Adrenal gland (tissue), 9 donors: ENCODE measurements at regions not wholly inside any gene's neighbourhood (a gene's known extent, or its start where the extent isn't known, plus 50 kb on each side); places are given as distances from the start of the nearest gene placed in this dataset.
A peak's percentile ranks its signal among the peaks of the same experiment; 100 is the strongest.
"Not testable (repeated sequence)": the region's sequence is repeated elsewhere in the genome, so short reads cannot be mapped to it uniquely, and the experiment has no call there.

ENCODE experiments used
- DNase-seq, 7 donors: peaks; one replicate each; pipeline ENCODE4 v3.0.0-alpha.2; 2019 to 2020
- H3K27ac ChIP-seq, 5 donors: fragments of 200-600 bp; sonication (generic) in 4 of 5; 1 replicate in 3 of 5; 2 replicates in 2 of 5; pipeline versions ENCODE4 v1.5.1 to v1.8.0; 2016 to 2020; ENCODE audit warnings: mild to moderate bottlenecking in 1 of 5
- H3K27me3 ChIP-seq: fragments of 200-600 bp; 2 replicates; pipeline ENCODE4 v1.8.0; 2021
- H3K36me3 ChIP-seq, 2 donors: fragments of 200-600 bp; replicated peaks in 1 of 2; 1 replicate in 1 of 2; 2 replicates in 1 of 2; pipeline versions ENCODE4 v1.5.1 to v1.8.0; 2018 to 2022
- H3K4me1 ChIP-seq, 2 donors: fragments of 200-600 bp; replicated peaks in 1 of 2; 1 replicate in 1 of 2; 2 replicates in 1 of 2; pipeline versions ENCODE4 v1.5.1 to v1.8.0; 2018 to 2021
- H3K4me3 ChIP-seq, 4 donors: fragments of 200-600 bp; sonication (generic) in 3 of 4; one replicate each; pipeline ENCODE4 v1.5.1; 2016 to 2018
- H3K9me3 ChIP-seq, 3 donors: fragments of 200-600 bp; sonication (generic) in 1 of 3; replicated peaks in 1 of 3; 1 replicate in 2 of 3; 2 replicates in 1 of 3; pipeline versions ENCODE4 v1.5.1 to v1.8.0; 2016 to 2021
- CTCF ChIP-seq, 6 experiments: fragments of 450-650 bp in 4 of 6; fragments of 200-600 bp in 2 of 6; sonication (generic) in 1 of 6; IDR thresholded peaks; 1 replicate in 5 of 6; 2 replicates in 1 of 6; pipeline versions ENCODE4 v1.5.1 to v1.8.0; 2016 to 2021; ENCODE audit warnings: antibody characterized with exemption in 6 of 6, mild to moderate bottlenecking in 2 of 6, moderate library complexity in 1 of 6
- POLR2A ChIP-seq, 2 donors: fragments of 450-650 bp; IDR thresholded peaks; one replicate each; pipeline ENCODE4 v1.6.1; 2017; ENCODE audit warnings: antibody characterized with exemption in 2 of 2, mild to moderate bottlenecking in 2 of 2, moderate library complexity in 1 of 2
- WGBS, 4 donors: extraction: QIAGEN DNeasy Blood & Tissue Kit in 2 of 4; methylation state at CpG; one replicate each; pipeline versions ENCODE4 v1.1.5 to v1.1.7; 2013 to 2017; 5-methylcytosine and 5-hydroxymethylcytosine counted together
- intact Hi-C, 2 donors: fragments of 100-400 bp; cut with DNase I; formaldehyde crosslinking; loops; one replicate each; pipeline versions ENCODE4 v1.14.1 to v1.15.0; 2022 to 2023
- donor health status: healthy with polysubstance abuse.
- donor health status: Bipolar disorder and iron deficiency.
- donor health status: DM: yes; HTN: yes; CAD: no.
- donor health status: DM: no; HTN: no; CAD: no.
- donor health status: DM: no; HTN: no; CAD: no.

GRCh38 chr21:15967661-15968060 lies 237.9 kb downstream of the USP25 start:
- intact Hi-C loops, result no loop called here
- Histone ChIP-seq H3K36me3 (no peaks in the 10 kb centered on the region), H3K9me3 (no peaks in the 10 kb centered on the region), H3K4me1 (no peaks in the 10 kb centered on the region), H3K27ac (no peak overlapping the region), H3K4me3 (no peak overlapping the region), H3K27me3 (no peaks in the 10 kb centered on the region)
- DNase-seq, result no peak
- WGBS, 4 donors, result 88 to 95% (median 93%) methylated on average over 5 of the region's 5 CpGs
- TF ChIP-seq POLR2A (IDR thresholded peaks at IDR 0.05) (no peak), CTCF (IDR thresholded peaks at IDR 0.05) (no peak)

GRCh38 chr21:15968776-15969310 lies 239.1 kb downstream of the USP25 start:
- Histone ChIP-seq H3K4me3 (no peak overlapping the region), H3K9me3 (no peaks in the 10 kb centered on the region), H3K27ac (no peak overlapping the region), H3K27me3 (no peaks in the 10 kb centered on the region), H3K36me3 (no peaks in the 10 kb centered on the region), H3K4me1 (no peaks in the 10 kb centered on the region)
- intact Hi-C loops, result no loop called here
- WGBS, 4 donors, result 86 to 100% (median 95%) methylated on average over 1 of the region's 1 CpG
- DNase-seq, result no peak
- TF ChIP-seq CTCF (IDR thresholded peaks at IDR 0.05), result no peak
- no peak for TF ChIP-seq POLR2A (IDR thresholded peaks at IDR 0.05)

GRCh38 chr21:15976807-15977206 lies 247.0 kb downstream of the USP25 start:
- TF ChIP-seq CTCF (IDR thresholded peaks at IDR 0.05), result no peak
- no peak for TF ChIP-seq POLR2A (IDR thresholded peaks at IDR 0.05)
- intact Hi-C loops, result no loop called here

GRCh38 chr21:15978215-15978738 lies 248.5 kb downstream of the USP25 start:
- Histone ChIP-seq H3K36me3 (no peaks in the 10 kb centered on the region), H3K4me3 (no peak overlapping the region), H3K9me3 (no peaks in the 10 kb centered on the region), H3K4me1 (no peaks in the 10 kb centered on the region), H3K27me3 (no peaks in the 10 kb centered on the region), H3K27ac (no peak overlapping the region)
- intact Hi-C loops, result no loop called here
- WGBS, 4 donors, result 60 to 80% (median 70%) methylated on average over 3 of the region's 3 CpGs
- no peak for DNase-seq
- TF ChIP-seq POLR2A (IDR thresholded peaks at IDR 0.05) (no peak), CTCF (IDR thresholded peaks at IDR 0.05) (no peak)

More at GRCh38 chr21:15976807-15977206, 247.0 kb downstream of the USP25 start:
- no peaks in the 10 kb centered on the region for H3K36me3 ChIP-seq
- H3K27ac ChIP-seq, result no peak overlapping the region
- 54 to 70% (median 65%) methylated on average over 1 of the region's 1 CpG for WGBS, 4 donors
- H3K9me3 ChIP-seq, result no peaks in the 10 kb centered on the region
- no peaks in the 10 kb centered on the region for H3K4me1 ChIP-seq
- H3K27me3 ChIP-seq, result no peaks in the 10 kb centered on the region
- DNase-seq, result peak in 1 of 7 donors; percentile 4
- H3K4me3 ChIP-seq, result no peak overlapping the region

- H3K27me3 ChIP-seq, H3K9me3 ChIP-seq, H3K4me3 ChIP-seq, H3K36me3 ChIP-seq, intact Hi-C loops, H3K27ac ChIP-seq, DNase-seq, H3K4me1 ChIP-seq: not testable (repeated sequence)
- 93 to 97% (median 97%) methylated on average over 6 of the region's 6 CpGs for WGBS, 4 donors
Measured at GRCh38 chr21:15979493-15979892, 249.7 kb downstream of the USP25 start.
